Endothelial cell of umbilical vein (primary cell): ENCODE measurements at regions not wholly inside any gene's neighbourhood (a gene's known extent, or its start where the extent isn't known, plus 50 kb on each side); places are given as distances from the start of the nearest gene placed in this dataset.

Experiments used
- BruUV-seq: library from RNA; stranded (reverse); fragments of 400-500 nt; replicated peaks from 2 replicates; lab custom pipeline; 2021; lab: Mats Ljungman, UMichigan
- CTCF ChIA-PET: fragments of 300-600, 350-600 bp; sonication (Branson Sonifier 250); formaldehyde crosslinking; loops from one replicate; lab custom pipeline; 2021; ENCODE audit warnings: antibody characterized with exemption, inconsistent platforms; lab: Charles Lee
- POLR2A ChIA-PET: fragments of 300-600, 350-600 bp; sonication (Branson Sonifier 250); formaldehyde crosslinking; loops from one replicate; lab custom pipeline; 2021; ENCODE audit warnings: antibody characterized with exemption, inconsistent platforms; lab: Charles Lee
- DNase-seq: peaks from one replicate; pipeline ENCODE4 v3.0.0-alpha.2; 2011; ENCODE audit warnings: low read depth, low spot score
- FAIRE-seq: peaks from 2 replicates; lab custom pipeline; 2011; peaks lifted over from hg19 to GRCh38; lab: Jason Lieb, UNC
- H2AFZ ChIP-seq: 2 replicates; pipeline ENCODE4 v1.6.0; 2012; ENCODE audit warnings: low read depth, low read length, control low read depth, inconsistent platforms
- H3K27ac ChIP-seq: 2 replicates; pipeline ENCODE4 v1.5.1; 2011; ENCODE audit warnings: low read depth, mild to moderate bottlenecking, control low read depth, low read length, moderate library complexity; ENCODE audit not compliant: insufficient read depth
- H3K27me3 ChIP-seq, 2 experiments: 2 replicates each; pipeline versions ENCODE4 v1.6.0 to v1.6.1; 2011; ENCODE audit warnings: low read length in 2 of 2, mixed read lengths in 1 of 2; ENCODE audit not compliant: control insufficient read depth in 2 of 2, insufficient read depth in 2 of 2
- H3K36me3 ChIP-seq, 2 experiments: 2 replicates in 1 of 2; 3 replicates in 1 of 2; pipeline ENCODE4 v1.5.1; 2011; ENCODE audit warnings: low read length in 2 of 2, mild to moderate bottlenecking in 1 of 2, moderate library complexity in 1 of 2; ENCODE audit not compliant: control insufficient read depth in 2 of 2, insufficient read depth in 2 of 2; ENCODE audit errors: extremely low read depth in 1 of 2
- H3K4me1 ChIP-seq: 3 replicates; pipeline ENCODE4 v1.5.1; 2011; ENCODE audit warnings: mild to moderate bottlenecking, low read length; ENCODE audit not compliant: control insufficient read depth, insufficient read depth; ENCODE audit errors: extremely low read depth
- H3K4me2 ChIP-seq: 2 replicates; pipeline ENCODE4 v1.6.1; 2011; ENCODE audit warnings: low read length, control low read depth, mixed read lengths; ENCODE audit not compliant: insufficient read depth
- H3K4me3 ChIP-seq, 3 experiments: fragments of 200-600 bp in 1 of 3; sonication (generic), shearing (Covaris generic) in 1 of 3; replicated peaks in 1 of 3; 2 replicates each; pipeline ENCODE4 v1.5.1; 2011 to 2016; ENCODE audit warnings: control low read depth in 3 of 3, low read length in 3 of 3, mild to moderate bottlenecking in 2 of 3, inconsistent platforms in 1 of 3, low read depth in 1 of 3, moderate library complexity in 1 of 3; ENCODE audit not compliant: insufficient read depth in 1 of 3
- H3K79me2 ChIP-seq: 2 replicates; pipeline ENCODE4 v1.6.0; 2012; ENCODE audit warnings: low read length, inconsistent platforms; ENCODE audit not compliant: control insufficient read depth, insufficient read depth
- H3K9ac ChIP-seq: replicated peaks from 2 replicates; pipeline ENCODE3; 2011; ENCODE audit warnings: low read length, control low read depth; ENCODE audit not compliant: insufficient read depth; ENCODE audit errors: extremely low read depth
- H3K9me1 ChIP-seq: replicated peaks from 3 replicates; pipeline ENCODE4 v1.6.0; 2011; ENCODE audit warnings: mild to moderate bottlenecking, low read length; ENCODE audit not compliant: control insufficient read depth, insufficient read depth; ENCODE audit errors: extremely low read depth
- H3K9me3 ChIP-seq: replicated peaks from 2 replicates; pipeline ENCODE4 v1.5.1; 2012; ENCODE audit warnings: low read length, inconsistent platforms; ENCODE audit not compliant: control insufficient read depth, insufficient read depth
- H4K20me1 ChIP-seq: replicated peaks from 2 replicates; pipeline ENCODE3; 2011; ENCODE audit warnings: mild to moderate bottlenecking, low read length; ENCODE audit not compliant: control insufficient read depth, insufficient read depth; ENCODE audit errors: extremely low read depth
- CTCF ChIP-seq, 2 donors: IDR thresholded peaks; 1 replicate in 1 of 2; 2 replicates in 1 of 2; pipeline ENCODE4 v1.5.1; 2011; ENCODE audit warnings: low read length in 2 of 2, mild to moderate bottlenecking in 2 of 2, moderate library complexity in 2 of 2, control low read depth in 1 of 2, inconsistent platforms in 1 of 2, low read depth in 1 of 2; ENCODE audit not compliant: insufficient read depth in 1 of 2; ENCODE audit errors: extremely low read depth in 1 of 2
- EZH2 ChIP-seq: IDR thresholded peaks from 2 replicates; pipeline ENCODE4 v1.6.1; 2012; ENCODE audit warnings: borderline replicate concordance, low read depth, mild to moderate bottlenecking, moderate library complexity, low read length, inconsistent platforms; ENCODE audit not compliant: severe bottlenecking
- FOS ChIP-seq: IDR thresholded peaks from 2 replicates; pipeline ENCODE4 v1.6.1; 2011; ENCODE audit warnings: mild to moderate bottlenecking, low read length, moderate library complexity, borderline replicate concordance; ENCODE audit not compliant: insufficient read depth
- GATA2 ChIP-seq: IDR thresholded peaks from 2 replicates; pipeline ENCODE4 v1.7.0; 2011; ENCODE audit warnings: low read depth, mild to moderate bottlenecking, moderate library complexity, mixed read lengths, low read length; ENCODE audit not compliant: insufficient read length, insufficient read depth
- JUN ChIP-seq: IDR thresholded peaks from 2 replicates; pipeline ENCODE4 v1.6.1; 2011; ENCODE audit warnings: borderline replicate concordance, low read depth; ENCODE audit not compliant: insufficient read length, insufficient read depth
- MYC ChIP-seq: IDR thresholded peaks from one replicate; pipeline ENCODE4 v1.6.1; 2011; ENCODE audit warnings: mild to moderate bottlenecking, low read depth, low read length
- POLR2AphosphoS5 ChIP-seq: IDR thresholded peaks from 2 replicates; pipeline ENCODE4 v1.6.1; 2012; ENCODE audit warnings: low read depth, mild to moderate bottlenecking, control low read depth, low read length, moderate library complexity; ENCODE audit not compliant: insufficient read depth
- dilution Hi-C: fragments of 300-500 bp; cut with MboI; formaldehyde crosslinking; loops from one replicate; pipeline ENCODE4 v1.15.0; 2019; ENCODE audit warnings: low sequenced_read_pairs; ENCODE audit not compliant: extremely low pct_ligation_motif_present
- intact Hi-C: fragments of 100-400 bp; cut with micrococcal nuclease; formaldehyde crosslinking; loops from one replicate; pipeline ENCODE4 v1.10.0; 2022

DNA sequence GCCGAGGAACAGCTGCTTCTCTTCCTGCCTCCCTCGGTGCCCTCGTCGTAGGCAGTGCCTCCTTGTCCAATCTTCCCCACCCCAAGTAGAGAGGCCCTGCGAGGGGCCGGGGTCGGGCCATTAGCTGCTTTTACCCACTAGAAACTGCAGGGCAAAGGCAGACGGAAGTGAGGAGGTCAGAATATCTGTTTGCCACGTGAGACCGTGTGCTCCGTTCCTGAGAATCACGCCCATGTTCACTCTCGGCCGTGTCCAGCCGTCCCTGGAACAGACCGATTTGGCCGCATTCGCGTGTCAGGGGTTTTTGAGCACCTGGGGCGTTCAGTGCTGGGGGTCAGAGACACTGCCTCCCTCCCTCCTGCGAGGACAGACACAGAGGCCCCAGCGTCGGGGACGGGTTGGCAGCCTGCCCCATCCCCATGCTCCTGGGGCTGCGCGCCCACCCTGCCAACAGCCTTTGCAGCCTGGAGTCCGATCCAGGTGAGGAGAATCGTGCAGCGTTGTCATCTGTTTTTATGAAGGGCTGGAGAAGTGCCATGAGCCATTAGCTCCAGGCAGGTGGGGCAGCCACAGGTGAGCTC is 982.2 kb downstream of the BRD1 start:
- dilution Hi-C loops, result no loop called here
- no peak overlapping the region for H3K4me3 ChIP-seq
- no peaks in the 10 kb centered on the region for H3K4me1 ChIP-seq
- POLR2A ChIA-PET, result no interaction called here
- BruUV-seq, result no TSS peak
- FAIRE-seq, result no peak
- intact Hi-C loops, result no loop called here
- no peaks in the 10 kb centered on the region for H3K79me2 ChIP-seq
- no peak overlapping the region for H3K27ac ChIP-seq
- H4K20me1 ChIP-seq, result no peaks in the 10 kb centered on the region
- H3K27me3 ChIP-seq, result no peaks in the 10 kb centered on the region
- H3K4me2 ChIP-seq, result no peak overlapping the region
- H3K9me3 ChIP-seq, result peaks cover 9% of the 10 kb centered on the region
- TF ChIP-seq CTCF (IDR thresholded peaks at IDR 0.05; ENCODE audit: extremely low read depth in 1 of 2, insufficient read depth in 1 of 2, low read depth in 1 of 2, low read length in 2 of 2), result no peak
- TF ChIP-seq EZH2, result no peak
- TF ChIP-seq POLR2AphosphoS5, result no peak
- no peak for TF ChIP-seq FOS
- TF ChIP-seq MYC, result no peak
- no peak for TF ChIP-seq GATA2
- TF ChIP-seq JUN, result no peak
- no peak overlapping the region for H3K9ac ChIP-seq
- H2AFZ ChIP-seq, result no peak overlapping the region
- no peak for DNase-seq
- H3K36me3 ChIP-seq, result no peaks in the 10 kb centered on the region
- CTCF ChIA-PET, result no interaction called here
- no peaks in the 10 kb centered on the region for H3K9me1 ChIP-seq
